Kidney (tissue), 13 donors: ENCODE measurements at regions not wholly inside any gene's neighbourhood (a gene's known extent, or its start where the extent isn't known, plus 50 kb on each side); places are given as distances from the start of the nearest gene placed in this dataset.

Experiments used
- DNase-seq, 5 donors: peaks; one replicate each; pipeline ENCODE4 v3.0.0-alpha.2; 2013 to 2020
- FAIRE-seq: peaks from 2 replicates; lab custom pipeline; 2012; peaks lifted over from hg19 to GRCh38; lab: Jason Lieb, UNC
- H3K27ac ChIP-seq, 2 donors: one replicate each; pipeline ENCODE4 v1.7.0; 2013; ENCODE audit warnings: low read depth in 2 of 2, low read length in 2 of 2, inconsistent platforms in 1 of 2
- H3K27me3 ChIP-seq: one replicate; pipeline ENCODE4 v1.7.1; 2013; ENCODE audit warnings: low read length, inconsistent platforms; ENCODE audit not compliant: control insufficient read depth, insufficient read depth
- H3K36me3 ChIP-seq, 3 donors: one replicate each; pipeline versions ENCODE4 v1.7.0 to v1.7.1; 2013; ENCODE audit warnings: low read length in 3 of 3, control low read depth in 1 of 3, inconsistent platforms in 1 of 3; ENCODE audit not compliant: insufficient read depth in 3 of 3, control insufficient read depth in 2 of 3
- H3K4me1 ChIP-seq, 3 donors: one replicate each; pipeline versions ENCODE4 v1.7.0 to v1.7.1; 2013; ENCODE audit warnings: low read length in 3 of 3, inconsistent platforms in 1 of 3, low read depth in 1 of 3; ENCODE audit not compliant: control insufficient read depth in 2 of 3, insufficient read depth in 2 of 3
- H3K4me3 ChIP-seq, 3 donors: one replicate each; pipeline versions ENCODE4 v1.7.0 to v1.8.1; 2013; ENCODE audit warnings: low read length in 3 of 3, control low read depth in 1 of 3, inconsistent platforms in 1 of 3
- H3K9ac ChIP-seq, 3 donors: one replicate each; pipeline versions ENCODE4 v1.7.0 to v1.7.1; 2013; ENCODE audit warnings: low read length in 3 of 3, control low read depth in 1 of 3, inconsistent platforms in 1 of 3
- H3K9me3 ChIP-seq, 3 donors: one replicate each; pipeline versions ENCODE4 v1.7.0 to v1.7.1; 2013; ENCODE audit warnings: low read length in 3 of 3, control low read depth in 1 of 3, inconsistent platforms in 1 of 3; ENCODE audit not compliant: control insufficient read depth in 2 of 3, insufficient read depth in 1 of 3
- CTCF ChIP-seq: IDR thresholded peaks from 3 replicates; pipeline ENCODE4 v1.5.1; 2012; ENCODE audit warnings: mild to moderate bottlenecking, moderate library complexity, borderline replicate concordance; ENCODE audit not compliant: insufficient read depth; ENCODE audit errors: extremely low read depth
- intact Hi-C: fragments of 100-400 bp; cut with DNase I; formaldehyde crosslinking; loops from one replicate; pipeline ENCODE4 v1.11.1; 2022
- donor health status: control.
- donor health status: control.
- donor health status: control.
- donor health status: control.
- donor health status: control.
- donor health status: DM: yes; HTN: yes; CAD: no.
- donor health status: Normal renal cell carcinoma (clear cell type).

GRCh38 chr6:44006872-44007303, 120.4 kb downstream of the MRPL14 start:
- H3K27ac ChIP-seq, result no peak overlapping the region
- FAIRE-seq (no peak), DNase-seq (no peak)
- intact Hi-C loops, result no loop called here
- no peaks in the 10 kb centered on the region for H3K9me3 ChIP-seq
- H3K27me3 ChIP-seq, result no peaks in the 10 kb centered on the region
- no peak overlapping the region for H3K4me3 ChIP-seq
- H3K9ac ChIP-seq, result no peak overlapping the region
- H3K36me3 ChIP-seq, result no peaks in the 10 kb centered on the region
- no peak for TF ChIP-seq CTCF
- peaks cover 0 to 20% (median 17%) of the 10 kb centered on the region in 3 donors for H3K4me1 ChIP-seq

- no peak for FAIRE-seq
- Histone ChIP-seq H3K4me1 (peaks cover 0 to 23% (median 21%) of the 10 kb centered on the region in 3 donors), H3K36me3 (no peaks in the 10 kb centered on the region), H3K27ac (no peak overlapping the region), H3K4me3 (no peak overlapping the region), H3K27me3 (peaks cover 2% of the 10 kb centered on the region), H3K9ac (no peak overlapping the region), H3K9me3 (no peaks in the 10 kb centered on the region)
- peak in 2 of 5 donors; percentile 51 to 58 for DNase-seq
- intact Hi-C loops, result no loop called here
- no peak for TF ChIP-seq CTCF
These were observed 121.0 kb downstream of the MRPL14 start for GRCh38 chr6:44006123-44006871.

GRCh38 chr6:44005507-44005903, 121.7 kb downstream of the MRPL14 start:
- intact Hi-C loops, result no loop called here

More at GRCh38 chr6:44005507-44005903, 121.7 kb downstream of the MRPL14 start:
- no peak for TF ChIP-seq CTCF
- Histone ChIP-seq H3K9me3 (no peaks in the 10 kb centered on the region), H3K27ac (no peak overlapping the region), H3K4me3 (no peak overlapping the region), H3K4me1 (peaks cover 0 to 20% (median 18%) of the 10 kb centered on the region in 3 donors), H3K27me3 (peaks cover 2% of the 10 kb centered on the region), H3K9ac (peak overlapping the region in 1 of 3 donors; percentile 51), H3K36me3 (no peaks in the 10 kb centered on the region)
- no peak for FAIRE-seq
- no peak for DNase-seq
